ENCODE measurements at regions not wholly inside any gene's neighbourhood (a gene's known extent, or its start where the extent isn't known, plus 50 kb on each side); places are given as distances from the start of the nearest gene placed in this dataset.

DNA sequence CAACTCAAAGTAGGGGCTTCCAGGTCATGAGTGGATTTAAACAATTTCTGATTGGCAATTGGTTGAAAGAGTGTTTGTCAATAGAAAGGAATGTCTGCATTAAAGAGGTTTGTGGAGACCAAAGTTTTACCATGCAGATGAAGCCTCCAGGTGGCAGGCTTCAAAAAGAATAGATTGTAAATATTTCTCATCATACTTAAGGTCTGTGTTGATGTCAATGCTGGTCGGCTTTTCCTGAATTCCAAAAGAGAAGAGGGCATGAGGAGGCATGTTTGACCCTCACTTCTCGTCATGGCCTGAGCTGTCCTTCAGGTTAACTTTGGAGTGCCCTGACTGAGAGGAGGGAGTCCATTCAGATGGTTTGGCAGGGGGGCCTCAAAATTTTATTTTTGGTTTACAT lies 125.4 kb upstream of the RFC3 start:
- no peak for DNase-seq (ENCODE audit: low read depth in 1 of 2, low spot score in 1 of 2)

- DNase-seq (ENCODE audit: low read depth in 1 of 2, low spot score in 1 of 2): no peak
Observed at GRCh38 chr13:33694546-33694945, 123.4 kb upstream of the RFC3 start.

- no peak for DNase-seq (ENCODE audit: low read depth in 1 of 2, low spot score in 1 of 2)
Observed at GRCh38 chr13:33696530-33696929, 121.4 kb upstream of the RFC3 start.

DNA sequence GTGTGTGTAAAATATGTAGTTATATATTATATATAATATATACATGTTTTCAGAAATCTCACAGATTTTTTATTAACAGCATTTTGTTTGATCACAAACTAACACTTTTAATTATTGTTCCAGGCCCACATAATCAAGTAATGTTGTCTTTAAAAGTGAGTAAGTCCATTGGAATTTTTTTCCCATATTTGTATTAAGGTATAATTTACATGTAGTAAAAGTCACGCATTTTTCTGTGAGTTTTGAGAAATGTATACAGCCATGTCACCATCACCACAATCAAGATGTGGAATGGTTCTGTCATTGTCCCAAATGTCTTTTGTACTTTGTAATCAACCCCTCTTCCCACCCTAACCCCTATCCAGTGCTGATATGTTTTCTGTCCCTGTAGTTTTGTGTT lies 120.0 kb upstream of the RFC3 start:
- DNase-seq (ENCODE audit: low read depth in 1 of 2, low spot score in 1 of 2): no peak

GRCh38 chr13:33707449-33707848 lies 110.5 kb upstream of the RFC3 start:
- DNase-seq (ENCODE audit: low read depth in 1 of 2, low spot score in 1 of 2): no peak

DNA sequence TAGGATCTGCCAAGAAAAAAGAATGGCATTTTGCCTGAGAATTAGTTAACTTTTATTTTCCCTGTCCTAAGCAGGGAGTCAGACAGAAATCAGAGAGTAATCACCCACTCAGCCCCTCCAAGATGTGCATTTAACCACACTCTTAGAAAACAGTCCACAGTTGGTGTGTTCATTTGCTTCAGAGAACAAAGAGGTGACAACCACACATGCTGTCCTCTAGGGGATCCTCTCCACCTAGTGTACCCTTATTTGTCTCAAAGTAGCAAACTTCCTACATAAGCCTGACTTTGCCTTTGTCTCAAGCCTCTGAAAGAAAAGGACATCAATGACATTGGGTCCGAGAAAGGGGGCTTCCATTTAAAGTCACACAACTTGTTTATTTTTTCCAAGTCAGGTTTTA lies 107.0 kb upstream of the RFC3 start:
- DNase-seq (ENCODE audit: low read depth in 1 of 2, low spot score in 1 of 2): no peak

- no peak for DNase-seq (ENCODE audit: low read depth in 1 of 2, low spot score in 1 of 2)
Observed at GRCh38 chr13:33711436-33711835, 106.5 kb upstream of the RFC3 start.

GRCh38 chr13:33717775-33718174 lies 100.2 kb upstream of the RFC3 start:
- no peak for DNase-seq (ENCODE audit: low read depth in 1 of 2, low spot score in 1 of 2)

GRCh38 chr13:33721724-33722123 lies 96.2 kb upstream of the RFC3 start:
- DNase-seq (ENCODE audit: low read depth in 1 of 2, low spot score in 1 of 2): no peak

GRCh38 chr13:33722216-33722915 lies 95.6 kb upstream of the RFC3 start:
- DNase-seq (ENCODE audit: low read depth in 1 of 2, low spot score in 1 of 2): no peak

- no peak for DNase-seq (ENCODE audit: low read depth in 1 of 2, low spot score in 1 of 2)
Observed at GRCh38 chr13:33723365-33723764, 94.6 kb upstream of the RFC3 start.

DNA sequence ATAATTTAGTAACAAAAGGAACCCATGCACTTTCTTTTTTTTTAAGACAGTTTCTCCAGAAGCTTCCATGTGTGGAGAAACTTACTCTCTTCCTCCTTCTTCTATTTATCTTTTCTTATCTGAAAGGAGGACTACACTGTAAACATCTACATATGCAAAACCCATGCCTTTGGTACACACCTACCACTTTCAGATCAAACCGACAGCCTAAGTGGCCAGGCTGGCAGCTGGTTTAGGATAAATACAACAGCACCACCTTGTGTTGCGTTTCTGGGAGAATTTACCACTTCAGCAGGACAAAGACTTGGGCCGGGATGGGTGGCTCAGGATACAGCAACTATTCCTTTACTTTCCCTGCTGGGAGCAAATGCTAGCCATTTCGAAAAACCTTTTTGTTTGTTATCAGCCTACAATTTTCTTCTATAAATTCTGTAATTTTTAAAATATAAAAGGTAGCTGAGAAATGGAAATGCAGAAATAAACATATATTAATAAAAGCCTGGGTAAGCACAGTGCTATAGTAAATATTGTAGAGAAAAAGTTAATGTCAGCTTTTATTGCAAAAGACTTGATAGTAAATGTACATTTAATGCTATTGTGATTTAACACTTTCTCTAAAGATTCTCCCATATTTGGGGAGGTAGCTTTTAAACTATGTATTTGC lies 94.0 kb upstream of the RFC3 start:
- DNase-seq (ENCODE audit: low read depth in 1 of 2, low spot score in 1 of 2): peak; percentile 7 to 44

GRCh38 chr13:33725340-33725739 lies 92.6 kb upstream of the RFC3 start:
- DNase-seq (ENCODE audit: low read depth in 1 of 2, low spot score in 1 of 2): no peak

GRCh38 chr13:33727297-33728083 lies 90.5 kb upstream of the RFC3 start:
- no peak for DNase-seq (ENCODE audit: low read depth in 1 of 2, low spot score in 1 of 2)

GRCh38 chr13:33728271-33729037 lies 89.5 kb upstream of the RFC3 start:
- DNase-seq (ENCODE audit: low read depth in 1 of 2, low spot score in 1 of 2): no peak

DNA sequence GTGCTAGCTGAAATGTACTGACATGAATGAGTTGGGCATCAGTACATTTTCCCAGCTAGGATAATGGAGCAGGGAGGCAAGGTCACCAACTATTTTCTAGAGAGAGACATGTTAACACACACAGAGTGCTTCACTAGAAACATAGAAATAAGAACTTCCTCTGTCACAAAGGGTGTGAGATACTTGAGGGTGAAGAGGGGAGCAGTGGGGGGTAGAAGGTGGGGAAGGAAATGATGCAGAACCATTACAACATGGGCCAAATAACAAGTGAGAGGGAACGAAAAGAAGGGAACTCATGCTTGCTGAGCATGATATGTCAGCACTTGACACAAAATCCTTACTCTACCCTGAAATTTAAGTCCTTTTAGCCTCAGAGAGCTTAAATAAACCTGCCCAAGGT lies 87.8 kb upstream of the RFC3 start:
- DNase-seq (ENCODE audit: low read depth in 1 of 2, low spot score in 1 of 2): no peak

DNA sequence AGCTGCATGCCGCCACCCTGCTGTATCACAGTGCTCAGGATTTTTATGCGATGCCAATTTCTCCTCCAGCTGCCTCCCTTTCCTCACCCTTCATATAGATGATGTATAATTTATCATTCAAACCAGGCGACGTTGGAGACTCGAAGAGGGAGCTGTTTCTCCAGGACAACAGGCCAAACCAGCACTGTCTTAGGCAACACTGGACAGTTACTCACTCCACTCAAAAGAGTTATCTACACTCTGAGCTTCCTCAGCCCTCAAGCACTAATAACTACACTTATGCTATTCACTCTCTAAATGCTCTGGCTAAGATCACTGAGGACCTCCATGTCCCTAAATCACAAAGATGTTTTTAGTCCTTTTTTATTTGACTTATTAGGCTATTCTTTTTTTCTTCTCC lies 87.3 kb upstream of the RFC3 start:
- no peak for DNase-seq (ENCODE audit: low read depth in 1 of 2, low spot score in 1 of 2)

DNA sequence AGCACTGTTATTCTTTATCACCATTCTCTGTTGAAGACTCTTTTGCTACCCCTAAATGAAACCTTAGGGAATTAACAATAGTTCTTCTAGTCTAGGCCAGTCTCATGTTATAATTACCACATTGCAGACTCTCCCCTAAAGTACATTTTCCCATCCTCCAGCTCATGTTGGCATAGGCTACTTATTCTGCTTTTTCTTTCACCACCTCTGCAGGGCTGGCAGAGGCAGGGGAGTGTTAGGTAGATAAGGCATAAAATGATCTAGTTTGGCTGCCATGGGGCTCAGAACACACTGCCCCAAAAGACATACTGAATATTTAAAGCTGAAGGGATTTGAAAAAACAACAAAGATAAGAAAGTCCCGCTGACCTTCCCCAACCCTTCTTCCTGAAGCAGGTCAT lies 82.7 kb upstream of the RFC3 start:
- DNase-seq (ENCODE audit: low read depth in 1 of 2, low spot score in 1 of 2): no peak

DNA sequence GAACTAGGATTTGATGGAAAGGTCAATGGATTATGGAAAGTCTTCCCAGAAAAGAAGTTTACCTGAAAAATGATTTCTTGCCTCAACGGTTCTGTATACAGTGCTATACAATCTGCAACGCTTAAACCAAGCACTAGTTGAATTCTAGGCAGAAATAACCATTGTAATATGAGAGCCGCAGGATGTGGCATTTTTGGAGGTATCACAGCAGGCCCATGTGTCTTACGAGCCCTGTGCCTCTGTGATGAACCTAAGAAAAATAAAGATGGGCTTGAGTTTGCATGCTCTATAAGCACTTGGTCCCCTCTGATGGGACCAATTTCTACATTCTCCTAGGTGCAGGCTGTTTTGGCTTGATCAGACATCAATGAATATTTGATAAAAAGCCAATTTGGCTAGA lies 78.7 kb upstream of the RFC3 start:
- DNase-seq (ENCODE audit: low read depth in 1 of 2, low spot score in 1 of 2): no peak

- no peak for DNase-seq (ENCODE audit: low read depth in 1 of 2, low spot score in 1 of 2)
Observed at GRCh38 chr13:33740134-33740538, 77.8 kb upstream of the RFC3 start.

- no peak for DNase-seq (ENCODE audit: low read depth in 1 of 2, low spot score in 1 of 2)
Observed at GRCh38 chr13:33742321-33742720, 75.6 kb upstream of the RFC3 start.
